Keratinocyte (primary cell): ENCODE measurements at regions not wholly inside any gene's neighbourhood (a gene's known extent, or its start where the extent isn't known, plus 50 kb on each side); places are given as distances from the start of the nearest gene placed in this dataset.

Experiments
- DNase-seq: peaks from one replicate; pipeline ENCODE4 v3.0.0-alpha.2; 2011; ENCODE audit warnings: low read depth, missing footprints, low spot score
- FAIRE-seq: peaks from 2 replicates; lab custom pipeline; 2011; peaks lifted over from hg19 to GRCh38; lab: Jason Lieb, UNC
- H2AFZ ChIP-seq: 2 replicates; pipeline ENCODE4 v1.6.0; 2012; ENCODE audit warnings: low read length, control low read depth, inconsistent platforms; ENCODE audit not compliant: control insufficient read depth
- H3K27ac ChIP-seq: 2 replicates; pipeline ENCODE4 v1.5.1; 2011; ENCODE audit warnings: low read length; ENCODE audit not compliant: control insufficient read depth, insufficient read depth
- H3K27me3 ChIP-seq: 3 replicates; pipeline ENCODE4 v1.6.0; 2011; ENCODE audit warnings: low read length; ENCODE audit not compliant: control insufficient read depth, insufficient read depth; ENCODE audit errors: extremely low read depth
- H3K36me3 ChIP-seq, 2 experiments: 2 replicates in 1 of 2; 3 replicates in 1 of 2; pipeline ENCODE4 v1.5.1; 2011; ENCODE audit warnings: low read length in 2 of 2, mild to moderate bottlenecking in 1 of 2; ENCODE audit not compliant: control insufficient read depth in 2 of 2, insufficient read depth in 2 of 2; ENCODE audit errors: extremely low read depth in 1 of 2
- H3K4me1 ChIP-seq: 3 replicates; pipeline ENCODE4 v1.5.1; 2011; ENCODE audit warnings: low read length; ENCODE audit not compliant: control insufficient read depth, insufficient read depth; ENCODE audit errors: extremely low read depth
- H3K4me2 ChIP-seq: 3 replicates; pipeline ENCODE4 v1.6.0; 2011; ENCODE audit warnings: low read depth, low read length; ENCODE audit not compliant: control insufficient read depth, insufficient read depth; ENCODE audit errors: extremely low read depth
- H3K4me3 ChIP-seq, 3 experiments: fragments of 200-600 bp in 1 of 3; sonication (generic) in 1 of 3; 2 replicates in 2 of 3; 3 replicates in 1 of 3; pipeline ENCODE4 v1.5.1; 2011 to 2016; ENCODE audit warnings: low read length in 3 of 3, mild to moderate bottlenecking in 3 of 3, control low read depth in 2 of 3, inconsistent platforms in 1 of 3, low read depth in 1 of 3, mixed read lengths in 1 of 3, mixed run types in 1 of 3, moderate library complexity in 1 of 3; ENCODE audit not compliant: control insufficient read depth in 2 of 3, insufficient read depth in 2 of 3; ENCODE audit errors: extremely low read depth in 1 of 3
- H3K79me2 ChIP-seq: 2 replicates; pipeline ENCODE4 v1.6.0; 2012; ENCODE audit warnings: low read length; ENCODE audit not compliant: control insufficient read depth, insufficient read depth
- H3K9ac ChIP-seq: 3 replicates; pipeline ENCODE4 v1.6.0; 2011; ENCODE audit warnings: low read length; ENCODE audit not compliant: control insufficient read depth, insufficient read depth; ENCODE audit errors: extremely low read depth
- H3K9me1 ChIP-seq: 3 replicates; pipeline ENCODE4 v1.6.0; 2011; ENCODE audit warnings: low read length; ENCODE audit not compliant: control insufficient read depth, insufficient read depth; ENCODE audit errors: extremely low read depth
- H3K9me3 ChIP-seq: 2 replicates; pipeline ENCODE4 v1.5.1; 2012; ENCODE audit warnings: low read depth, low read length; ENCODE audit not compliant: control insufficient read depth
- H4K20me1 ChIP-seq: 3 replicates; pipeline ENCODE4 v1.6.0; 2011; ENCODE audit warnings: low read length; ENCODE audit not compliant: control insufficient read depth, insufficient read depth; ENCODE audit errors: extremely low read depth
- CTCF ChIP-seq, 3 experiments: IDR thresholded peaks in 1 of 3; conservative IDR thresholded peaks in 1 of 3; optimal IDR thresholded peaks in 1 of 3; 2 replicates in 2 of 3; 3 replicates in 1 of 3; pipeline versions ENCODE3 to v1.5.1; 2011; ENCODE audit warnings: low read length in 3 of 3, mild to moderate bottlenecking in 3 of 3, moderate library complexity in 2 of 3, control low read depth in 1 of 3, inconsistent platforms in 1 of 3; ENCODE audit not compliant: insufficient read depth in 2 of 3; ENCODE audit errors: extremely low read depth in 1 of 3
- EZH2 ChIP-seq: IDR thresholded peaks from one replicate; pipeline ENCODE4 v1.6.1; 2012; ENCODE audit warnings: inconsistent platforms, mild to moderate bottlenecking, low read length, moderate library complexity
- dilution Hi-C: fragments of 300-500 bp; cut with MboI; formaldehyde crosslinking; loops from one replicate; pipeline ENCODE4 v1.7.0; 2020; ENCODE audit warnings: low sequenced_read_pairs; ENCODE audit not compliant: extremely low pct_ligation_motif_present

GRCh38 chr12:89949457-89950195, 241.0 kb upstream of the ATP2B1 start:
- TF ChIP-seq EZH2 (no peak), CTCF (optimal IDR thresholded peaks at IDR 0.05 in 1 of 3, IDR thresholded peaks at IDR 0.05 in 1 of 3, conservative IDR thresholded peaks at IDR 0.05 in 1 of 3; ENCODE audit: extremely low read depth in 1 of 3, insufficient read depth in 2 of 3, low read length in 3 of 3) (peak in 2 of 3 experiments; percentile 30 to 33)
- peak overlapping the region; percentile 57 for H2AFZ ChIP-seq
- H3K9ac ChIP-seq, result peak overlapping the region; percentile 57
- FAIRE-seq (peak; percentile 43), DNase-seq (no peak)
- no peaks in the 10 kb centered on the region for H3K9me3 ChIP-seq
- dilution Hi-C loops, result no loop called here
- H3K36me3 ChIP-seq, result no peaks in the 10 kb centered on the region
- H3K4me1 ChIP-seq, result peaks cover 43% of the 10 kb centered on the region
- peak overlapping the region; percentile 65 for H3K4me2 ChIP-seq
- H3K27ac ChIP-seq, result peak overlapping the region; percentile 88
- no peaks in the 10 kb centered on the region for H3K27me3 ChIP-seq
- no peaks in the 10 kb centered on the region for H3K79me2 ChIP-seq
- no peaks in the 10 kb centered on the region for H3K9me1 ChIP-seq
- no peaks in the 10 kb centered on the region for H4K20me1 ChIP-seq
- no peak overlapping the region for H3K4me3 ChIP-seq

GRCh38 chr12:89948271-89949175, 239.9 kb upstream of the ATP2B1 start:
- DNase-seq, result no peak
- H3K9me3 ChIP-seq, result no peaks in the 10 kb centered on the region
- H3K4me2 ChIP-seq, result peak overlapping the region; percentile 70
- H3K9ac ChIP-seq, result peak overlapping the region; percentile 67
- no peak for FAIRE-seq
- H3K27me3 ChIP-seq, result no peaks in the 10 kb centered on the region
- no peak overlapping the region for H2AFZ ChIP-seq
- peak overlapping the region; percentile 88 for H3K27ac ChIP-seq
- no peaks in the 10 kb centered on the region for H3K79me2 ChIP-seq
- H4K20me1 ChIP-seq, result no peaks in the 10 kb centered on the region
- no peak overlapping the region for H3K4me3 ChIP-seq
- H3K36me3 ChIP-seq, result no peaks in the 10 kb centered on the region
- dilution Hi-C loops, result no loop called here
- TF ChIP-seq EZH2 (no peak), CTCF (optimal IDR thresholded peaks at IDR 0.05 in 1 of 3, IDR thresholded peaks at IDR 0.05 in 1 of 3, conservative IDR thresholded peaks at IDR 0.05 in 1 of 3; ENCODE audit: extremely low read depth in 1 of 3, insufficient read depth in 2 of 3, low read length in 3 of 3) (no peak)
- no peaks in the 10 kb centered on the region for H3K9me1 ChIP-seq
- H3K4me1 ChIP-seq, result peaks cover 43% of the 10 kb centered on the region
